GM21737 (cell line): ENCODE measurements at regions not wholly inside any gene's neighbourhood (a gene's known extent, or its start where the extent isn't known, plus 50 kb on each side); places are given as distances from the start of the nearest gene placed in this dataset.

Source experiments
- ATAC-seq: cut with Tn5 transposase; IDR thresholded peaks from one replicate; pipeline ENCODE4 v1.9.1; 2021; ENCODE audit warnings: mild to moderate bottlenecking, moderate library complexity; ENCODE audit not compliant: unreplicated experiment

- no peak for ATAC-seq
Observed at GRCh38 chr1:192045131-192045530, 113.1 kb upstream of the RGS18 start.

GRCh38 chr1:192053531-192053971, 104.7 kb upstream of the RGS18 start:
- no peak for ATAC-seq

GRCh38 chr1:192057766-192058165, 100.5 kb upstream of the RGS18 start:
- no peak for ATAC-seq

GRCh38 chr1:192059407-192059806, 98.9 kb upstream of the RGS18 start:
- ATAC-seq = no peak

- no peak for ATAC-seq
Observed at GRCh38 chr1:192061556-192061955, 96.7 kb upstream of the RGS18 start.

GRCh38 chr1:192065087-192065486, 93.2 kb upstream of the RGS18 start:
- ATAC-seq = no peak

GRCh38 chr1:192066202-192066601, 92.1 kb upstream of the RGS18 start:
- ATAC-seq = no peak

- no peak for ATAC-seq
Observed at GRCh38 chr1:192067360-192067759, 90.9 kb upstream of the RGS18 start.

GRCh38 chr1:192070213-192070612, 88.0 kb upstream of the RGS18 start:
- no peak for ATAC-seq

- ATAC-seq = no peak
Observed at GRCh38 chr1:192080684-192081083, 77.6 kb upstream of the RGS18 start.

- ATAC-seq = no peak
Observed at GRCh38 chr1:192081359-192081758, 76.9 kb upstream of the RGS18 start.

- no peak for ATAC-seq
Observed at GRCh38 chr1:192086644-192087043, 71.6 kb upstream of the RGS18 start.

- ATAC-seq = no peak
Observed at GRCh38 chr1:192087334-192087733, 70.9 kb upstream of the RGS18 start.

GRCh38 chr1:192088496-192088895, 69.8 kb upstream of the RGS18 start:
- ATAC-seq = no peak

- no peak for ATAC-seq
Observed at GRCh38 chr1:192098001-192098400, 60.3 kb upstream of the RGS18 start.

GRCh38 chr1:192099328-192099727, 58.9 kb upstream of the RGS18 start:
- ATAC-seq = no peak

- ATAC-seq = no peak
Observed at GRCh38 chr1:192100686-192101468, 57.4 kb upstream of the RGS18 start.

- ATAC-seq = no peak
Observed at GRCh38 chr1:192104128-192104527, 54.1 kb upstream of the RGS18 start.

- no peak for ATAC-seq
Observed at GRCh38 chr1:192104852-192105251, 53.4 kb upstream of the RGS18 start.

GRCh38 chr1:192108161-192108560, 50.1 kb upstream of the RGS18 start:
- ATAC-seq = no peak
